Mesothelial cell of epicardium (in vitro differentiated cells): ENCODE measurements at regions not wholly inside any gene's neighbourhood (a gene's known extent, or its start where the extent isn't known, plus 50 kb on each side); places are given as distances from the start of the nearest gene placed in this dataset.

Experiments
- DNase-seq, 2 experiments: peaks; one replicate each; pipeline ENCODE4 v3.0.0; 2021; ENCODE audit warnings: low spot score in 2 of 2; ENCODE audit not compliant: unreplicated experiment in 2 of 2
- H3K27ac Mint-ChIP-seq: 2 replicates; pipeline ENCODE4 v1.8.0; 2021; ENCODE audit warnings: mixed read lengths
- H3K27me3 Mint-ChIP-seq: 2 replicates; pipeline ENCODE4 v1.8.0; 2021; ENCODE audit warnings: low read depth, mixed read lengths
- H3K36me3 Mint-ChIP-seq: 2 replicates; pipeline ENCODE4 v1.8.0; 2021; ENCODE audit warnings: mixed read lengths
- H3K4me1 Mint-ChIP-seq: 2 replicates; pipeline ENCODE4 v1.8.0; 2021; ENCODE audit warnings: mixed read lengths
- H3K4me3 Mint-ChIP-seq: 2 replicates; pipeline ENCODE4 v1.8.0; 2021; ENCODE audit warnings: mild to moderate bottlenecking, moderate library complexity, mixed read lengths
- H3K9me3 Mint-ChIP-seq: 2 replicates; pipeline ENCODE4 v1.8.0; 2021; ENCODE audit warnings: mixed read lengths
- TF ChIP-seq, protein P1 (sequence below): fragments of 200-600 bp; sonication (generic); IDR thresholded peaks from one replicate; pipeline ENCODE4 v1.5.0; 2021; ENCODE audit warnings: antibody characterized with exemption; ENCODE audit not compliant: unreplicated experiment

- H3K36me3 Mint-ChIP-seq: no peaks in the 10 kb centered on the region
- H3K9me3 Mint-ChIP-seq: no peaks in the 10 kb centered on the region
- TF ChIP-seq, protein P1, sequence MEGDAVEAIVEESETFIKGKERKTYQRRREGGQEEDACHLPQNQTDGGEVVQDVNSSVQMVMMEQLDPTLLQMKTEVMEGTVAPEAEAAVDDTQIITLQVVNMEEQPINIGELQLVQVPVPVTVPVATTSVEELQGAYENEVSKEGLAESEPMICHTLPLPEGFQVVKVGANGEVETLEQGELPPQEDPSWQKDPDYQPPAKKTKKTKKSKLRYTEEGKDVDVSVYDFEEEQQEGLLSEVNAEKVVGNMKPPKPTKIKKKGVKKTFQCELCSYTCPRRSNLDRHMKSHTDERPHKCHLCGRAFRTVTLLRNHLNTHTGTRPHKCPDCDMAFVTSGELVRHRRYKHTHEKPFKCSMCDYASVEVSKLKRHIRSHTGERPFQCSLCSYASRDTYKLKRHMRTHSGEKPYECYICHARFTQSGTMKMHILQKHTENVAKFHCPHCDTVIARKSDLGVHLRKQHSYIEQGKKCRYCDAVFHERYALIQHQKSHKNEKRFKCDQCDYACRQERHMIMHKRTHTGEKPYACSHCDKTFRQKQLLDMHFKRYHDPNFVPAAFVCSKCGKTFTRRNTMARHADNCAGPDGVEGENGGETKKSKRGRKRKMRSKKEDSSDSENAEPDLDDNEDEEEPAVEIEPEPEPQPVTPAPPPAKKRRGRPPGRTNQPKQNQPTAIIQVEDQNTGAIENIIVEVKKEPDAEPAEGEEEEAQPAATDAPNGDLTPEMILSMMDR: no peak
- H3K27ac Mint-ChIP-seq: peak overlapping the region; percentile 69
- DNase-seq: no peak
- H3K27me3 Mint-ChIP-seq: no peaks in the 10 kb centered on the region
- peaks cover 44% of the 10 kb centered on the region for H3K4me1 Mint-ChIP-seq
- H3K4me3 Mint-ChIP-seq: no peak overlapping the region
Observed at GRCh38 chr10:28812384-28813372, 135.4 kb downstream of the BAMBI start.

- H3K27ac Mint-ChIP-seq: no peak overlapping the region
Observed at GRCh38 chr10:28815681-28816080, 138.4 kb downstream of the BAMBI start.

GRCh38 chr10:28822719-28823464 lies 145.6 kb downstream of the BAMBI start:
- TF ChIP-seq, protein P1: no peak
- Mint-ChIP-seq H3K4me3 (no peak overlapping the region), H3K36me3 (no peaks in the 10 kb centered on the region), H3K27ac (no peak overlapping the region), H3K27me3 (no peaks in the 10 kb centered on the region), H3K4me1 (peaks cover 33% of the 10 kb centered on the region), H3K9me3 (no peaks in the 10 kb centered on the region)
- DNase-seq: peak in 1 of 2 experiments; percentile 39

More at GRCh38 chr10:28815681-28816080, 138.4 kb downstream of the BAMBI start:
- Mint-ChIP-seq H3K36me3 (no peaks in the 10 kb centered on the region), H3K27me3 (no peaks in the 10 kb centered on the region), H3K4me1 (peaks cover 34% of the 10 kb centered on the region), H3K4me3 (no peak overlapping the region), H3K9me3 (no peaks in the 10 kb centered on the region)
- TF ChIP-seq, protein P1: no peak
- DNase-seq: peak in 1 of 2 experiments; percentile 35

GRCh38 chr10:28823501-28824075 lies 146.3 kb downstream of the BAMBI start:
- Mint-ChIP-seq H3K36me3 (no peaks in the 10 kb centered on the region), H3K4me1 (peaks cover 26% of the 10 kb centered on the region), H3K4me3 (no peak overlapping the region), H3K27me3 (no peaks in the 10 kb centered on the region), H3K27ac (no peak overlapping the region), H3K9me3 (no peaks in the 10 kb centered on the region)
- no peak for DNase-seq
- TF ChIP-seq, protein P1: no peak

- Mint-ChIP-seq H3K27ac (peak overlapping the region; percentile 79), H3K27me3 (no peaks in the 10 kb centered on the region), H3K4me3 (no peak overlapping the region), H3K4me1 (peaks cover 36% of the 10 kb centered on the region), H3K9me3 (no peaks in the 10 kb centered on the region), H3K36me3 (no peaks in the 10 kb centered on the region)
- TF ChIP-seq, protein P1: no peak
- no peak for DNase-seq
Observed at GRCh38 chr10:28833313-28833712, 156.0 kb downstream of the BAMBI start.
